GM12878 (cell line): ENCODE measurements at regions not wholly inside any gene's neighbourhood (a gene's known extent, or its start where the extent isn't known, plus 50 kb on each side); places are given as distances from the start of the nearest gene placed in this dataset.
"Not testable (repeated sequence)": the region's sequence is repeated elsewhere in the genome, so short reads cannot be mapped to it uniquely, and the experiment has no call there.

Experiments
- ATAC-seq: fragments of 200-7000 bp; cut with Tn5 transposase; 3 replicates; pipeline ENCODE4 v1.9.1; 2020; ENCODE audit warnings: mild to moderate bottlenecking, moderate library complexity
- BruUV-seq: library from RNA; stranded (reverse); fragments of 400-500 nt; replicated peaks from 2 replicates; lab custom pipeline; 2021; lab: Mats Ljungman, UMichigan
- CTCF ChIA-PET: fragments of 300-600 bp; sonication (Branson Sonifier 250); formaldehyde crosslinking; extraction: SDS; loops from one replicate; lab custom pipeline; 2021; ENCODE audit warnings: inconsistent platforms; lab: Yijun Ruan, JAX
- POLR2A ChIA-PET: fragments of 350-600 bp; formaldehyde crosslinking; extraction: SDS; loops from one replicate; lab custom pipeline; 2021; ENCODE audit warnings: inconsistent platforms; lab: Charles Lee
- RAD21 ChIA-PET: fragments of 300-600 bp; sonication (Branson Sonifier 250); formaldehyde crosslinking; loops from one replicate; lab custom pipeline; 2023; ENCODE audit warnings: antibody characterized with exemption; ENCODE audit not compliant: unreplicated experiment; lab: Charles Lee
- SMC1A ChIA-PET: fragments of 300-600 bp; sonication (Branson Sonifier 250); formaldehyde crosslinking; loops from one replicate; lab custom pipeline; 2023; ENCODE audit not compliant: unreplicated experiment, uncharacterized antibody; lab: Charles Lee
- DNase-seq: peaks from one replicate; pipeline ENCODE4 v3.0.0-alpha.2; 2011; ENCODE audit warnings: low read depth, low spot score
- FAIRE-seq: peaks from 3 replicates; lab custom pipeline; 2011; peaks lifted over from hg19 to GRCh38; lab: Jason Lieb, UNC
- H2AFZ ChIP-seq: 2 replicates; pipeline ENCODE4 v1.6.0; 2011; ENCODE audit warnings: low read depth, low read length, control low read depth; ENCODE audit not compliant: control insufficient read depth
- H3K27ac ChIP-seq: 2 replicates; pipeline ENCODE4 v1.5.1; 2011; ENCODE audit warnings: control low read depth; ENCODE audit not compliant: control insufficient read depth, insufficient read depth
- H3K27me3 ChIP-seq, 2 experiments: replicated peaks in 1 of 2; 2 replicates each; pipeline versions ENCODE4 v1.6.0 to v1.6.1; 2011; ENCODE audit warnings: low read length in 1 of 2; ENCODE audit not compliant: control insufficient read depth in 2 of 2, insufficient read depth in 2 of 2
- H3K36me3 ChIP-seq, 2 experiments: 2 replicates each; pipeline ENCODE4 v1.5.1; 2011; ENCODE audit warnings: low read length in 1 of 2; ENCODE audit not compliant: control insufficient read depth in 2 of 2, insufficient read depth in 2 of 2
- H3K4me1 ChIP-seq: 2 replicates; pipeline ENCODE4 v1.6.1; 2011; ENCODE audit warnings: mild to moderate bottlenecking, low read length, moderate library complexity, mixed read lengths; ENCODE audit not compliant: control insufficient read depth, insufficient read depth
- H3K4me2 ChIP-seq: 2 replicates; pipeline ENCODE4 v1.6.0; 2011; ENCODE audit warnings: control low read depth; ENCODE audit not compliant: control insufficient read depth, insufficient read depth
- H3K4me3 ChIP-seq: fragments of 200-600 bp; sonication (generic); 2 replicates; pipeline ENCODE4 v1.5.1; 2016
- H3K79me2 ChIP-seq: 2 replicates; pipeline ENCODE4 v1.6.0; 2011; ENCODE audit warnings: low read length; ENCODE audit not compliant: control insufficient read depth, insufficient read depth
- H3K9ac ChIP-seq: 2 replicates; pipeline ENCODE4 v1.8.0; 2011; ENCODE audit warnings: low read length, control low read depth, mixed read lengths; ENCODE audit not compliant: control insufficient read depth, insufficient read depth
- H3K9me3 ChIP-seq: replicated peaks from 3 replicates; pipeline ENCODE4 v1.5.1; 2011; ENCODE audit warnings: mild to moderate bottlenecking, low read length; ENCODE audit not compliant: control insufficient read depth, insufficient read depth
- H4K20me1 ChIP-seq: 2 replicates; pipeline ENCODE4 v1.6.0; 2011; ENCODE audit not compliant: control insufficient read depth, insufficient read depth
- ATF7 ChIP-seq: fragments of 450-650 bp; IDR thresholded peaks from 2 replicates; pipeline ENCODE4 v1.6.1; 2016; ENCODE audit warnings: low read depth, mild to moderate bottlenecking
- EGR1 ChIP-seq, 2 experiments: IDR thresholded peaks; 1 replicate in 1 of 2; 2 replicates in 1 of 2; pipeline ENCODE4 v1.6.1; 2011 to 2012; ENCODE audit warnings: low read depth in 2 of 2, low read length in 2 of 2, borderline replicate concordance in 1 of 2, mild to moderate bottlenecking in 1 of 2, moderate library complexity in 1 of 2
- HCFC1 ChIP-seq: fragments of 150-350 bp; IDR thresholded peaks from 2 replicates; pipeline ENCODE4 v1.6.1; 2014; ENCODE audit warnings: low read length
- IKZF1 ChIP-seq: fragments of 450-650 bp; conservative IDR thresholded peaks from 2 replicates; pipeline ENCODE4 v1.6.1; 2017; ENCODE audit warnings: antibody characterized with exemption, mild to moderate bottlenecking
- KAT2A ChIP-seq: conservative IDR thresholded peaks from 2 replicates; pipeline ENCODE4 v1.6.1; 2011; ENCODE audit warnings: low read depth, low read length; ENCODE audit not compliant: control insufficient read depth
- MLLT1 ChIP-seq: fragments of 450-650 bp; IDR thresholded peaks from 2 replicates; pipeline ENCODE4 v1.6.1; 2016; ENCODE audit warnings: mild to moderate bottlenecking
- PRDM15 ChIP-seq: fragments of 450-650 bp; formaldehyde crosslinking; IDR thresholded peaks from 2 replicates; pipeline ENCODE4 v1.4.0; 2020; ENCODE audit warnings: mild to moderate bottlenecking, moderate library complexity
- RB1 ChIP-seq: fragments of 450-650 bp; formaldehyde crosslinking; IDR thresholded peaks from 2 replicates; pipeline ENCODE4 v1.6.1; 2017; ENCODE audit warnings: mild to moderate bottlenecking, borderline replicate concordance
- STAT3 ChIP-seq: IDR thresholded peaks from 2 replicates; pipeline ENCODE4 v1.6.1; 2011; ENCODE audit warnings: low read depth, low read length, improper control_type of control experiment
- YBX1 ChIP-seq: fragments of 450-650 bp; IDR thresholded peaks from 2 replicates; pipeline ENCODE4 v1.6.1; 2016; ENCODE audit warnings: antibody characterized with exemption
- ZNF24 ChIP-seq: fragments of 450-650 bp; IDR thresholded peaks from 2 replicates; pipeline ENCODE4 v1.6.1; 2017; ENCODE audit warnings: antibody characterized with exemption, mild to moderate bottlenecking
- WGBS: methylation state at CpG from one replicate; pipeline ENCODE4 v1.1.6; 2016; ENCODE audit warnings: low lambda C conversion rate; ENCODE audit not compliant: insufficient replicate concordance, insufficient coverage; ENCODE audit errors: missing lambda C conversion rate; 5-methylcytosine and 5-hydroxymethylcytosine counted together
- in situ Hi-C: fragments of 300-500 bp; cut with MboI; formaldehyde crosslinking; loops from 9 replicates; pipeline ENCODE4 v1.14.3; 2018; ENCODE audit warnings: mixed read lengths
- intact Hi-C: fragments of 100-400 bp; cut with micrococcal nuclease; formaldehyde crosslinking; loops from one replicate; pipeline ENCODE4 v1.14.2; 2022; ENCODE audit not compliant: unreplicated experiment

DNA sequence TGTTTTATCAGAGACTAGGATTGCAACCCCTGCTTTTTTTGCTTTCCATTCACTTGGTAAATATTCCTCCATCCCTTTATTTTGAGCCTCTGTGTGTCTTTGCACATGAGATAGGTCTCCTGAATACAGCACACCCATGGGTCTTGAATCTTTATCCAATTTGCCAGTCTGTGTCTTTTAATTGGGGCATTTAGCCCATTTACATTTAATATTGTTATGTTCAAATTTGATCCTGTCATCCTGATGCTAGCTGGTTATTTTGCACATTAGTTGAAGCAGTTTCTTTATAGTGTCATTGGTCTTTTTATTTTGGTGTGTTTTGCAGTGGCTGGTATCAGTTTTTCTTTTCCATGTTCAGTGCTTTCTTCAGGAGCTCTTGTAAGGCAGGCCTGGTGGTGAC, 95.1 kb upstream of the STK32A start:
- POLR2A ChIA-PET, SMC1A ChIA-PET, H3K36me3 ChIP-seq, in situ Hi-C loops, RAD21 ChIA-PET, DNase-seq, H3K4me3 ChIP-seq, FAIRE-seq, H3K4me1 ChIP-seq, H3K27me3 ChIP-seq, H3K9ac ChIP-seq, BruUV-seq, ATAC-seq, H2AFZ ChIP-seq, H3K79me2 ChIP-seq, intact Hi-C loops, H3K9me3 ChIP-seq, H4K20me1 ChIP-seq, H3K27ac ChIP-seq, H3K4me2 ChIP-seq: not testable (repeated sequence)
- CTCF ChIA-PET = interaction anchor here (1.4 kb wide), 1 partner anchor 9 kb away, joined by 3 read pairs; no protein-coding TSS in a partner anchor

DNA sequence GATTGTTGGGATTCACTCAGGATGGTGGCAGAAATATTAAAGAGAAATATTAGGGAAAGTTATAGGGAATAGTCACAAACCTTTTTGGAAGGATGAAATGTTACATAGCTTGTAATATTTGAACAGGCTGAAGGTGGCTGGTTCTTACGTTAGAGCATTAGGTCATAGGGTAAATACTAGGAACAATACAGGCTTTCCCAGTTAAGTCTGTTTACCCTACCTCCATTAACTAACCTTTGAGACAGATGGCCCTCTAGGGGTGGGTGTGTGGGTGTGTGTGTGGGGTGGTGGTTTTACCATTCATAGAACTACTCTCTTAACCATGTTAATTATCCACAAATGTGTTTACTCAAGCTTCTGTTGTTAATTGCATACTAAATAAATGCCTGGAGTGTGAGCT, 94.3 kb upstream of the STK32A start:
- FAIRE-seq = no peak
- Histone ChIP-seq H3K4me2 (no peak overlapping the region), H3K4me3 (no peak overlapping the region), H3K27ac (no peak overlapping the region), H3K27me3 (no peaks in the 10 kb centered on the region), H4K20me1 (no peaks in the 10 kb centered on the region), H3K79me2 (no peaks in the 10 kb centered on the region), H3K9me3 (no peaks in the 10 kb centered on the region), H2AFZ (no peak overlapping the region), H3K9ac (no peak overlapping the region), H3K4me1 (no peaks in the 10 kb centered on the region), H3K36me3 (no peaks in the 10 kb centered on the region)
- CTCF ChIA-PET = no interaction called here
- SMC1A ChIA-PET = no interaction called here
- 33% methylated on average over 1 of the region's 1 CpG for WGBS
- no TSS peak for BruUV-seq
- DNase-seq = no peak
- intact Hi-C loops (no loop called here), in situ Hi-C loops (no loop called here)
- no peak for ATAC-seq
- POLR2A ChIA-PET = no interaction called here
- RAD21 ChIA-PET = no interaction called here
- TF ChIP-seq RB1 (no peak), EGR1 (IDR thresholded peaks at IDR 0.05; ENCODE audit: borderline replicate concordance in 1 of 2, low read depth in 2 of 2, low read length in 2 of 2) (no peak), HCFC1 (no peak), ZNF24 (no peak), MLLT1 (no peak), PRDM15 (no peak), YBX1 (no peak), IKZF1 (no peak), STAT3 (no peak), ATF7 (no peak), KAT2A (no peak)
